Effector CD4-positive, alpha-beta T cell (primary cell): ENCODE measurements at regions not wholly inside any gene's neighbourhood (a gene's known extent, or its start where the extent isn't known, plus 50 kb on each side); places are given as distances from the start of the nearest gene placed in this dataset.

Experiments
- DNase-seq: peaks from one replicate; pipeline ENCODE4 v3.0.0-alpha.2; 2020

- DNase-seq: no peak
Measured at GRCh38 chr6:43965628-43966373, 161.5 kb downstream of the MRPL14 start.

GRCh38 chr6:43964659-43965570, 162.3 kb downstream of the MRPL14 start:
- DNase-seq: no peak

- no peak for DNase-seq
Measured at GRCh38 chr6:43963877-43964658, 163.2 kb downstream of the MRPL14 start.

- no peak for DNase-seq
Measured at GRCh38 chr6:43963203-43963602, 164.0 kb downstream of the MRPL14 start.

GRCh38 chr6:43962458-43962857, 164.8 kb downstream of the MRPL14 start:
- no peak for DNase-seq

GRCh38 chr6:43957273-43957672, 170.0 kb downstream of the MRPL14 start:
- no peak for DNase-seq

GRCh38 chr6:43956478-43956877, 170.8 kb downstream of the MRPL14 start:
- DNase-seq: no peak

GRCh38 chr6:43954311-43955131, 172.7 kb downstream of the MRPL14 start:
- no peak for DNase-seq

- no peak for DNase-seq
Measured at GRCh38 chr6:43953794-43954310, 173.4 kb downstream of the MRPL14 start.

- DNase-seq: no peak
Measured at GRCh38 chr6:43953256-43953655, 174.0 kb downstream of the MRPL14 start.

- no peak for DNase-seq
Measured at GRCh38 chr6:43952746-43953145, 174.5 kb downstream of the MRPL14 start.

GRCh38 chr6:43951756-43952675, 175.2 kb downstream of the MRPL14 start:
- DNase-seq: no peak

GRCh38 chr6:43951063-43951755, 176.0 kb downstream of the MRPL14 start:
- no peak for DNase-seq

- DNase-seq: no peak
Measured at GRCh38 chr6:43950731-43951062, 176.6 kb downstream of the MRPL14 start.

GRCh38 chr6:43950051-43950605, 177.1 kb downstream of the MRPL14 start:
- DNase-seq: no peak

GRCh38 chr6:43949551-43949991, 177.7 kb downstream of the MRPL14 start:
- no peak for DNase-seq

- DNase-seq: no peak
Measured at GRCh38 chr6:43948527-43949485, 178.4 kb downstream of the MRPL14 start.

GRCh38 chr6:43947860-43948259, 177.8 kb downstream of the VEGFA start:
- no peak for DNase-seq
